HK-2 (cell line): ENCODE measurements at regions not wholly inside any gene's neighbourhood (a gene's known extent, or its start where the extent isn't known, plus 50 kb on each side); places are given as distances from the start of the nearest gene placed in this dataset.
"Not testable (repeated sequence)": the region's sequence is repeated elsewhere in the genome, so short reads cannot be mapped to it uniquely, and the experiment has no call there.

ENCODE experiments used
- DNase-seq: peaks from one replicate; pipeline ENCODE4 v3.0.0-alpha.2; 2018; ENCODE audit not compliant: unreplicated experiment

DNA sequence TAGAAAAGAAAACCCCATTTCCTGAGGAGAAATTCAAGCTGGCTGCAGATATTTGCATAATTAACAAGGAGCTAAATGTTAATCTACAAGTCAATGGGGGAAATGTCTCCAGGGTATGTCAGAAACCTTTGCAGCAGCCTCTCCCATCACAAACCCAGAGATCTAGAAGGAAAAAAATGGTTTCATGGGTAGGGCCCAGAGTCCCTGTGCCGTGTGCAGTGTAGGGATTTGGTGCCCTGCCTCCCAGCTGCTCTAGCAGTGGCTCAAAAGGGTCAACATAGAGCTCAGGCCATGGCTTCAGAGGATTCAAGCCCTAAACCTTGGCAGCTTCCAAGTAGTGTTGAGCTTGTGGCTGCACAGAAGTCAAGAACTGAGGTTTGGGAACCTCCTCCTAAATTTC is 290.2 kb upstream of the TMEFF2 start:
- DNase-seq, result no peak

- no peak for DNase-seq
Observed at GRCh38 chr2:192480984-192481383, 286.3 kb upstream of the TMEFF2 start.

DNA sequence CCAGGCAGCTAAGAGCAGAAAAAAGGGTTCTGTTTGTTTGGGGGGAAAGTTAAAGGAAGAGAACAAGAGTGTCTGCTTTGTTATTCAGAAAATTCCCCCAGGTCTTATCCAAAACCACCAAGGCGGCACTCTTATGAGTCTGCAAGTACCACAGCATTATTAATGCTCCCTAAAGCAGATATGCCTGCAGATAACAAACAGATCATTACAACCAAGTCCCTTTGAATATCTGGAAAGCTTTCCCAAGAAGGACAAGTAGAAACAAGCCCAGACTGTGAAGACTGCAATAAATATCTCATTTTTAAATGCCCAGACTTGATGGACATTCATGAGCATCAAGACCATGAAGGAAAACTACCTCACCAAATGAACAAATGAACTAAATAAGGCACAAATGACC is 278.6 kb upstream of the TMEFF2 start:
- no peak for DNase-seq

DNA sequence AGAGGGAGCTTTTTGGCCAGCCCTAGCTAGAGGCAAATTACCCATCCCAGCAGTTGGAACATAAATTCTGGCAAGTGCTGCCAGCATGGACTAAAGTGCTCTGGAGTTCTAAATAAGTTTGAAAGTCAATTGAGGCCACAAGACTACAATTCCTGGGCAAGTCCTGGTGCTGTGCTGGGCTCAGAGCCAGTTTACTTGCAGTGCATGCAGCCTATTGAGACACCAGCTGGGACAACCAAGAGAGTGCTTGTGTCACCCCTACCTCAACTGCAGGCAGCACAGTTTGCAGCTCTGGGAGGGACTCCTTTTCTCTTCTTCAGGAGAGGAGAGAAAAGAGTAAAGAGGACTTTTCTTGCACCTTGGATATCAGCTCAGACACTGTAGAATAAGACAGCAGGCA is 277.2 kb upstream of the TMEFF2 start:
- no peak for DNase-seq

- DNase-seq, result no peak
Observed at GRCh38 chr2:192469612-192470011, 274.9 kb upstream of the TMEFF2 start.

- no peak for DNase-seq
Observed at GRCh38 chr2:192467953-192468660, 273.4 kb upstream of the TMEFF2 start.

DNA sequence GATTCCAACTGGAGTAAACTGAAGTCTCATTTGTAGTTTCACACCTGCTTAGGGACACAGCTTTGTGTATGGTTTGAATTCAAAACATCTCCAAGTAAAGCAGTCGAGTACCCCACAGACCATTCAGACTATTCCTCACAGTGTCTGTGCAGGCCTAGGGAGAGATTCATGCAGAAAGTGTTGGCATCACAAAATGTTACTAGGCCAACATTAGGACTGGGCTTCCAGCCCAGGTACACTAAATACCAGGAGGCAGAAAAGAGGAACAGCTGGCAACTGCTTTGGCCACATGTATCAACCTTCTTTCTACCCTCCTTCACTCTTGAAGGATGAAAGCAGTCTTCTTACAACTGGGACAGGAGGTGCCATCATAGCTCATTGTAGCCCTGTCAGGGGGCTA is 270.4 kb upstream of the TMEFF2 start:
- no peak for DNase-seq

DNA sequence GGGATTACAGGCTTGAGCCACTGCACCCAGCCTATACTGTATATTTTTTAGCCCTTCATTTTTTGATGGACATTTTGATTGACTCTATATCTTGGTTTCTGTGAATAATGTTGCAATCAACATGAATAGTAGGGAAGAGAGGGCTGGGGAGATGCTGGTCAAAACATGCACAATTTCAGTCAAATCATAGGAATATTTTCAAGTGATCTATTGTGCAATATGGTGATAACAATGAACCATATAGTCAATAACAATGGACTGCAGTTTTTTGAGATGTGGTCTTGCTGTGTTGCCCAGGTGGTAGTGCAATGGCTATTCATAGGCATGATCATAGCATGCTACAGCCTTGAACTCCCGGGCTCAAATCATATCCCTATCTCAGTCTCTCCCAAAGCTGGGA is 264.7 kb upstream of the TMEFF2 start:
- DNase-seq, result no peak

GRCh38 chr2:192448881-192449280 is 254.1 kb upstream of the TMEFF2 start:
- DNase-seq, result no peak

- DNase-seq, result no peak
Observed at GRCh38 chr2:192444286-192444838, 249.6 kb upstream of the TMEFF2 start.

DNA sequence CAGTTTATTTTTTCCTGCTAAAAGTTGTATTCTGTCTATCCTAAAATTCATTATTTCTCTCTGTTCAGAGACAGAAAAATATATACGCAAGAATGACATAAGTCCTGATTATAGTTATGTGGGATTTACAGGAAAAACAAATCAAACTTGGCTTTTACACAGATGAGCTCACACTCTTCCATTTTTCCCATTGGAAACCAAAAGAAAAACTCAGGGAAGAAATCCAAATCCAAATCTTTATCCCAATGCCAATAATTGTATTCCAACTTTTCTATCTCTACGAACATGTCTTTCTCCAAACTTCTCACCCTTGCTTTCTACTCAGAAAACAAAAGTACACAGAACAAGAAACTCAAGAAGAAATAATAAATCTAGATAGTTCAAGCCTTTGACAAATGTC is 249.1 kb upstream of the TMEFF2 start:
- no peak for DNase-seq

DNA sequence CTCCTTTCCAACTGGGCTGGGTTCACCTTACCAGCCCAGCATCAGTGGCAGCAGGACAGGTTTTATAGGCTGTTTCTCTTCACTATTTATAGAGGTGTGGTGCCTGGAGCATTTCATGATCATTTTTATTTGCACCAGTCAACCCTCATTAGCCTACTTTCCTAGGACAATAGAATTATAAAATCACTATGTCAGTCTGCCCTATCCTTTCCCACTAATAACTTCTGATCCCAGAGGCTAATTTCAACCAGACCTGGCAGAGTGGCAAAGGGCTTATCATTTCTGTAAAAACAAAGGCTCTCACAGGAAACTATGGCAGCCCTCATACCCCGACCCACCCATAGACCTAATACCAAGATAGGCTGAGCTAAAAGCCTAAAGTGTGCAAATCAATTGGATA is 243.5 kb upstream of the TMEFF2 start:
- DNase-seq, result no peak

DNA sequence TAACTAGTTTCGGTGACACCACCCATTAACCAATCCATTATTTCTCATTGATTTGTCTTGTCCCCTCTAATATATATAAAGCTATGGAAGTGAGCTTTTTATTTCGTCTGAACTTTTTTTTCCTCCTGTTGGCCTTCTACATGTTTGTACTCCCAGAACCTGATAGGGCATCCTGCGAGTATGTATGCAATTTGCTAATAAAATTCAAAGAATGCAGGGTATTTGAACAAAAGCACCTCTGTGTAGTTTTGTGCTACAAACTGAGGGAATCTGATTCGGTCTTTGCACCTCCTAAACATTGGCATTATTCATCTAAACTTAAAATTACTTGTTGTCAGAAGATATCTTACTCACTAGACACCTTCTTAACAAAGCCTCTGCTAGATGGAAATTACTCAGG is 242.9 kb upstream of the TMEFF2 start:
- DNase-seq, result no peak

- no peak for DNase-seq
Observed at GRCh38 chr2:192424243-192424642, 229.5 kb upstream of the TMEFF2 start.

GRCh38 chr2:192419786-192420185 is 225.1 kb upstream of the TMEFF2 start:
- DNase-seq, result no peak

- no peak for DNase-seq
Observed at GRCh38 chr2:192416060-192416459, 221.3 kb upstream of the TMEFF2 start.

- DNase-seq, result no peak
Observed at GRCh38 chr2:192414794-192415193, 220.1 kb upstream of the TMEFF2 start.

GRCh38 chr2:192413812-192414681 is 219.3 kb upstream of the TMEFF2 start:
- no peak for DNase-seq

- not testable (repeated sequence) for DNase-seq
Observed at GRCh38 chr2:192412866-192413265, 218.1 kb upstream of the TMEFF2 start.

DNA sequence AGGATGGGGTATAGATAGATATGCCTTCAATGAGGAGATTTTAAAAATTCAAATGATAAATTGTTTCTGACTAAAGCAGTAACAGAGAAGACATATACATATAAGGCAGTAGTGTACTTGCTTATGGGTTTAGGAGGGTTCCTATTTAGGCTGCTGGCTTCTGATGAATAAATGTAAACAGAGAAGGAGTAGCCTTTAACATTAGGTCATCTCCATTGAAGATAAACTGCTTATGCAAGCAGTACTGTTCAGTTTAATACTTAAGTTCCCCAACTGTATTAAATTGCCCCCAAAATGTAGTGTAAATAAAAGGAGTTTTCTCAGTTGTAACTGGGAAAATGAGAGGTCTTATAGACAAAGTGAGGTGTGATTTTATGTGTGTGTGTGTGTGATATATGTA is 217.7 kb upstream of the TMEFF2 start:
- no peak for DNase-seq

GRCh38 chr2:192411755-192412154 is 217.0 kb upstream of the TMEFF2 start:
- DNase-seq, result no peak

- DNase-seq, result no peak
Observed at GRCh38 chr2:192410319-192410718, 215.6 kb upstream of the TMEFF2 start.

DNA sequence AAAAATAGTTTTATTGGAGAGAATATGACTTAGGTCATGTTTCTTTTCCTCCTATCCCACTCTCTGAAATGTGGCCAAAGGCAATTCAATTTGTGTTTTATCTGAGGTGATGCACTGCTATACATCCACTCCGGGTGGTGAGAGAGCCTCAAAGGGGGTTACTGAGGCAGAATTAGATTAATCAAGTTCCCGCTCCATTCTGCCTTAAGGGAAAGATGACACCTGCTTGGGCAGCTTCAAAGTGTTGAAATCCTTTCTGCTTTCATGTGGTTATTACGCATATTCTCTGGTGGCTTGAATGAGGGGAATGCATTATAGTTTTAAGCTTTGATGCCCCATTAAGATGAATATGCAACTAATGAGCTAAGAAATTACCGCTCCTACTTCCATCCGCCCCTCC is 213.0 kb upstream of the TMEFF2 start:
- no peak for DNase-seq
